ENCODE measurements at regions not wholly inside any gene's neighbourhood (a gene's known extent, or its start where the extent isn't known, plus 50 kb on each side); places are given as distances from the start of the nearest gene placed in this dataset.

GRCh38 chr2:196463706-196464105 lies 175.8 kb upstream of the CCDC150 start:
- Histone ChIP-seq H3K27me3 (ENCODE audit: control insufficient read depth in 3 of 3, insufficient read depth in 3 of 3, low read length in 3 of 3) (no peaks in the 10 kb centered on the region), H3K9ac (ENCODE audit: low read depth in 1 of 3, low read length in 3 of 3) (no peak overlapping the region), H3K4me3 (ENCODE audit: low read length in 3 of 3) (no peak overlapping the region), H3K9me3 (ENCODE audit: control insufficient read depth in 3 of 3, low read length in 3 of 3) (no peaks in the 10 kb centered on the region), H3K36me3 (ENCODE audit: control insufficient read depth in 3 of 3, insufficient read depth in 3 of 3, low read length in 3 of 3) (no peaks in the 10 kb centered on the region), H3K4me1 (ENCODE audit: control insufficient read depth in 3 of 3, insufficient read depth in 3 of 3, low read length in 3 of 3) (no peaks in the 10 kb centered on the region), H3K27ac (ENCODE audit: low read depth, low read length) (no peak overlapping the region)

DNA sequence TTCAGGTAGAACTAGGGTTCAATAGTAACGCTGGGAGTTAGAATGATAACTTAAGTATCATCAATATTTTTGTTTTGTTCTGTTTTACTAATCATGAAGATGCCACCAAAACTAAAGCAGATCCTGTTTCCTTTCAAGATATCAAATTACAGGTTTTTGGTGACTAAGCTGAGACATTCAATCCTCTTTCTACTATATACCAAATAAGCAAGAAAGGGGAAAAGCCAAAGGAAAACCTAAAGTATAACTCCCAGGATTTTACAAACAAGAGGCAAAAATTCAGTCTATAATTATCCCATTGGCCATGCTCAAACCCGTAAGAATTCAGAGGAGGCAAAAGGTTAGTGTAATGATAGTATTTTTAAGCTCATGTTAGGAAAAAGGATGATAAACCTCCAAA lies 175.2 kb upstream of the CCDC150 start:
- Histone ChIP-seq H3K4me1 (ENCODE audit: control insufficient read depth in 3 of 3, insufficient read depth in 3 of 3, low read length in 3 of 3) (no peaks in the 10 kb centered on the region), H3K27ac (ENCODE audit: low read depth, low read length) (no peak overlapping the region), H3K27me3 (ENCODE audit: control insufficient read depth in 3 of 3, insufficient read depth in 3 of 3, low read length in 3 of 3) (no peaks in the 10 kb centered on the region), H3K36me3 (ENCODE audit: control insufficient read depth in 3 of 3, insufficient read depth in 3 of 3, low read length in 3 of 3) (no peaks in the 10 kb centered on the region), H3K4me3 (ENCODE audit: low read length in 3 of 3) (no peak overlapping the region), H3K9ac (ENCODE audit: low read depth in 1 of 3, low read length in 3 of 3) (no peak overlapping the region), H3K9me3 (ENCODE audit: control insufficient read depth in 3 of 3, low read length in 3 of 3) (no peaks in the 10 kb centered on the region)

GRCh38 chr2:196466581-196466980 lies 172.9 kb upstream of the CCDC150 start:
- H3K4me1 ChIP-seq (ENCODE audit: control insufficient read depth in 3 of 3, insufficient read depth in 3 of 3, low read length in 3 of 3): no peaks in the 10 kb centered on the region
- H3K9me3 ChIP-seq (ENCODE audit: control insufficient read depth in 3 of 3, low read length in 3 of 3): no peaks in the 10 kb centered on the region
- H3K27ac ChIP-seq (ENCODE audit: low read depth, low read length): no peak overlapping the region
- H3K4me3 ChIP-seq (ENCODE audit: low read length in 3 of 3): no peak overlapping the region
- H3K36me3 ChIP-seq (ENCODE audit: control insufficient read depth in 3 of 3, insufficient read depth in 3 of 3, low read length in 3 of 3): no peaks in the 10 kb centered on the region
- H3K9ac ChIP-seq (ENCODE audit: low read depth in 1 of 3, low read length in 3 of 3): no peak overlapping the region
- no peaks in the 10 kb centered on the region for H3K27me3 ChIP-seq (ENCODE audit: control insufficient read depth in 3 of 3, insufficient read depth in 3 of 3, low read length in 3 of 3)

DNA sequence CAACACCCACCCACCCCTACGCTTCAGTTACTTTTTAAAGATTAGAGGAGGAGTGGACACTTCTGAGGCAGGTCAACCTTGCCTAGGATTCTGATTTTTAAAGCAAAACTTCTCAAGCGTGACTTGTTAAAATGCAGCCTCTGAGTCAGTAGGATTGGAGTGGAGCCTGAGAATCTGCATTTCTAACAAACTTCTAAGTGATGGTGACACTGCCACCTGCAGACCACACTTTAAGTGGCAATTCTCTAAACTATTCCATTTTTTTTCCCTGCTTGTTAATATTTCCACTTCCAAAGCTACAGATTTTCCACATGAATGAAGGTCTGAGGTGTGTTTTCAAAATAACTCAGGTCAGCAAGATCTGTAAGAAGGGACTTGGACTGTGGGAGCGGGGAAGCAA lies 171.1 kb upstream of the CCDC150 start:
- Histone ChIP-seq H3K9ac (ENCODE audit: low read depth in 1 of 3, low read length in 3 of 3) (no peak overlapping the region), H3K9me3 (ENCODE audit: control insufficient read depth in 3 of 3, low read length in 3 of 3) (no peaks in the 10 kb centered on the region), H3K27me3 (ENCODE audit: control insufficient read depth in 3 of 3, insufficient read depth in 3 of 3, low read length in 3 of 3) (no peaks in the 10 kb centered on the region), H3K4me1 (ENCODE audit: control insufficient read depth in 3 of 3, insufficient read depth in 3 of 3, low read length in 3 of 3) (no peaks in the 10 kb centered on the region), H3K36me3 (ENCODE audit: control insufficient read depth in 3 of 3, insufficient read depth in 3 of 3, low read length in 3 of 3) (no peaks in the 10 kb centered on the region), H3K27ac (ENCODE audit: low read depth, low read length) (no peak overlapping the region), H3K4me3 (ENCODE audit: low read length in 3 of 3) (no peak overlapping the region)

DNA sequence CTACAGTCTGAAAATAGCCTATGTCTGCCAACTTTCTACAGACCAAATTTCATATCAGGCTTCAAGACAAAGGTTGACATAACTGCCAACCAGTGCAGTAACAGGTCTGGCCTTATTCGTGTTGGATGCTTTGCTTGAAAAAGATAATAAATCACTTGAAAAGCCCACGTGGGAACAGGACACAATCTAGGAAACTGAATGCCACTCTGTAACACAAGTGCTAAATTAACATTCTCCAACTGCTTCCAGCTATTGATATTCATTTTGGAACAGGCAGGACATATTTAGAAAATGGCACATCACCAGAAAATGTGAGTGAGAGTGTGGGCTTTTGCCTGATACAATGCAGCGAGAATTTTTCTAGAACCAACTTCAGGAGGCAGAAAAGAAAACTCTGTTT lies 165.9 kb upstream of the CCDC150 start:
- Histone ChIP-seq H3K27ac (ENCODE audit: low read depth, low read length) (no peak overlapping the region), H3K9ac (ENCODE audit: low read depth in 1 of 3, low read length in 3 of 3) (no peak overlapping the region), H3K4me3 (ENCODE audit: low read length in 3 of 3) (no peak overlapping the region), H3K9me3 (ENCODE audit: control insufficient read depth in 3 of 3, low read length in 3 of 3) (no peaks in the 10 kb centered on the region), H3K4me1 (ENCODE audit: control insufficient read depth in 3 of 3, insufficient read depth in 3 of 3, low read length in 3 of 3) (no peaks in the 10 kb centered on the region), H3K27me3 (ENCODE audit: control insufficient read depth in 3 of 3, insufficient read depth in 3 of 3, low read length in 3 of 3) (no peaks in the 10 kb centered on the region), H3K36me3 (ENCODE audit: control insufficient read depth in 3 of 3, insufficient read depth in 3 of 3, low read length in 3 of 3) (no peaks in the 10 kb centered on the region)

DNA sequence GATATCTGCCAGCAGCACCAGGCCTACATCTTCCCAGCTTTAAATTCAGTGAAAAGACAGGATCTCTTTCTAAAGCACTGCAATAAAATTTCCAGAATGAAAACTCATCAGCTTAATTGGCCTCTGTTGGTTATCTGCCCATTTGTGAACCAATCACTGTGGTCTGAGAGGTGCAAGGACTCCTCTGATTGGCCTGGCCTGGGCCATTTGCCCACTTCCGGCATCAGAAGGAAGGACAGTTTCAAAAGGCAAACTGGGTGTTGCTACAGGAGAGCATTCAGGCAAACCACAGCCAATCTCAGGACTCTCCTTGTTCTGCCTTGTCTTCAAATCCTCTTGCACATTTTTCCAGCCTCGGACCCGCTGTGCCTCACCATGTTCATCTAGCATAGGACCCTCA lies 163.9 kb upstream of the CCDC150 start:
- H3K27ac ChIP-seq (ENCODE audit: low read depth, low read length): no peak overlapping the region
- no peak overlapping the region for H3K9ac ChIP-seq (ENCODE audit: low read depth in 1 of 3, low read length in 3 of 3)
- H3K27me3 ChIP-seq (ENCODE audit: control insufficient read depth in 3 of 3, insufficient read depth in 3 of 3, low read length in 3 of 3): no peaks in the 10 kb centered on the region
- H3K4me1 ChIP-seq (ENCODE audit: control insufficient read depth in 3 of 3, insufficient read depth in 3 of 3, low read length in 3 of 3): no peaks in the 10 kb centered on the region
- no peaks in the 10 kb centered on the region for H3K36me3 ChIP-seq (ENCODE audit: control insufficient read depth in 3 of 3, insufficient read depth in 3 of 3, low read length in 3 of 3)
- no peaks in the 10 kb centered on the region for H3K9me3 ChIP-seq (ENCODE audit: control insufficient read depth in 3 of 3, low read length in 3 of 3)
- no peak overlapping the region for H3K4me3 ChIP-seq (ENCODE audit: low read length in 3 of 3)

GRCh38 chr2:196478588-196478987 lies 160.9 kb upstream of the CCDC150 start:
- no peak overlapping the region for H3K27ac ChIP-seq (ENCODE audit: low read depth, low read length)
- H3K36me3 ChIP-seq (ENCODE audit: control insufficient read depth in 3 of 3, insufficient read depth in 3 of 3, low read length in 3 of 3): no peaks in the 10 kb centered on the region
- H3K9me3 ChIP-seq (ENCODE audit: control insufficient read depth in 3 of 3, low read length in 3 of 3): no peaks in the 10 kb centered on the region
- no peaks in the 10 kb centered on the region for H3K4me1 ChIP-seq (ENCODE audit: control insufficient read depth in 3 of 3, insufficient read depth in 3 of 3, low read length in 3 of 3)
- peaks cover 0 to 2% (median 0%) of the 10 kb centered on the region in 3 donors for H3K27me3 ChIP-seq (ENCODE audit: control insufficient read depth in 3 of 3, insufficient read depth in 3 of 3, low read length in 3 of 3)
- H3K9ac ChIP-seq (ENCODE audit: low read depth in 1 of 3, low read length in 3 of 3): no peak overlapping the region
- H3K4me3 ChIP-seq (ENCODE audit: low read length in 3 of 3): no peak overlapping the region

DNA sequence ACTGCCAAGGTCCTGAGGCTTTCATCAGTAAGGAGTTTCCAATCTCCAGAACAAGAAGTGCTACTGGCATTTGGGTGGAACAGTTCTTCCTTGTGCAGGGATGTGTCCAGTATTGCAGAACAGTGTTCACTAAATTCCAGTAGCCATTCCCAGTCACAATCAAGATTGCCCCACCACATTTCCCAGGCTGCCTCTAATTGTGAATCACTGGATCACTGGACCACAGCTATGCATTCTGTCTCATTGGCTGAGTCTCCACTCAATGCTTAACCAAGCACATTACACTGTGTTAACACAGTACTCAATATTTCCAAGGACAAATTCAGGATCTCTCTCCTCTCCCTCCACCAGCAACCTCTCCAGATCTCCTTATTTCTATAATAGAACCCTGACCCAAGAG lies 160.2 kb upstream of the CCDC150 start:
- no peak overlapping the region for H3K9ac ChIP-seq (ENCODE audit: low read depth in 1 of 3, low read length in 3 of 3)

DNA sequence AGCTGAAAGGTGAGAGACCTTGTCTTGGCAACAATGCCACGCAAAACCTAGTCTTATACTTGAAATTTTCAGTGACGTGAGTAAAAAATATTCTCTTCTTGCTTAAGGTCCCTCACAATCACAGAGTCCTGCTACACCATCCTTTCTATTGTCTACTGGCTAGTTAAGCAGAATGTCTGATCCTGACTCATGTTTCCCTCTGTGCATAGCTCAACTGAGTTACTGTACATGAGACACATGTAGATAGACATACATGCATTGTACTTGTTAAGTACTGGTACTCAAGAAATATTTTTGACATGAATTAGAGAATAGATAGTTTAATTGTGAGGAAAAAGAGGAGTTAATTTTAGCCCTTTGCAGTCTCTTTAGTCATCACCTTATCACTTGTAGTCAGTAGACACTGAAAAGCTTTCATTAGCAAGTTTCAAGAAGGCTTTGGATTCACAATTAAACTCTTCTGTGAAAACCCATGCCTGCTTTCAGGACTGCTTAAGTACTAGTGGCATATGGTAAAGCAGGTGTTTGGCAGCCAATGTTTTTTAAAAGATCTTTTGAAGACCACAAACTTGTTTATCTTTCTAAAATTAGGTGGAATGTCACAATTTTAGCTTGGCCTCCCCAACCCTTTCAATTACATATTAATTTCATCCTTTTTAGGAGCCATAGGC lies 158.7 kb upstream of the CCDC150 start:
- no peak overlapping the region for H3K9ac ChIP-seq (ENCODE audit: low read depth in 1 of 3, low read length in 3 of 3)
- no peaks in the 10 kb centered on the region for H3K9me3 ChIP-seq (ENCODE audit: control insufficient read depth in 3 of 3, low read length in 3 of 3)
- H3K36me3 ChIP-seq (ENCODE audit: control insufficient read depth in 3 of 3, insufficient read depth in 3 of 3, low read length in 3 of 3): no peaks in the 10 kb centered on the region
- no peaks in the 10 kb centered on the region for H3K4me1 ChIP-seq (ENCODE audit: control insufficient read depth in 3 of 3, insufficient read depth in 3 of 3, low read length in 3 of 3)
- no peak overlapping the region for H3K27ac ChIP-seq (ENCODE audit: low read depth, low read length)
- H3K27me3 ChIP-seq (ENCODE audit: control insufficient read depth in 3 of 3, insufficient read depth in 3 of 3, low read length in 3 of 3): peaks cover 0 to 2% (median 0%) of the 10 kb centered on the region in 3 donors
- no peak overlapping the region for H3K4me3 ChIP-seq (ENCODE audit: low read length in 3 of 3)

More for the DNA sequence above, 160.2 kb upstream of the CCDC150 start:
- Histone ChIP-seq H3K9me3 (ENCODE audit: control insufficient read depth in 3 of 3, low read length in 3 of 3) (no peaks in the 10 kb centered on the region), H3K27me3 (ENCODE audit: control insufficient read depth in 3 of 3, insufficient read depth in 3 of 3, low read length in 3 of 3) (peaks cover 0 to 2% (median 0%) of the 10 kb centered on the region in 3 donors), H3K36me3 (ENCODE audit: control insufficient read depth in 3 of 3, insufficient read depth in 3 of 3, low read length in 3 of 3) (no peaks in the 10 kb centered on the region), H3K27ac (ENCODE audit: low read depth, low read length) (no peak overlapping the region), H3K4me1 (ENCODE audit: control insufficient read depth in 3 of 3, insufficient read depth in 3 of 3, low read length in 3 of 3) (no peaks in the 10 kb centered on the region), H3K4me3 (ENCODE audit: low read length in 3 of 3) (no peak overlapping the region)

GRCh38 chr2:196481324-196481697 lies 158.2 kb upstream of the CCDC150 start:
- Histone ChIP-seq H3K36me3 (ENCODE audit: control insufficient read depth in 3 of 3, insufficient read depth in 3 of 3, low read length in 3 of 3) (no peaks in the 10 kb centered on the region), H3K27ac (ENCODE audit: low read depth, low read length) (no peak overlapping the region), H3K4me3 (ENCODE audit: low read length in 3 of 3) (no peak overlapping the region), H3K27me3 (ENCODE audit: control insufficient read depth in 3 of 3, insufficient read depth in 3 of 3, low read length in 3 of 3) (peaks cover 0 to 2% (median 0%) of the 10 kb centered on the region in 3 donors), H3K9ac (ENCODE audit: low read depth in 1 of 3, low read length in 3 of 3) (no peak overlapping the region), H3K9me3 (ENCODE audit: control insufficient read depth in 3 of 3, low read length in 3 of 3) (no peaks in the 10 kb centered on the region), H3K4me1 (ENCODE audit: control insufficient read depth in 3 of 3, insufficient read depth in 3 of 3, low read length in 3 of 3) (no peaks in the 10 kb centered on the region)
